Natural killer cell (primary cell): ENCODE measurements at regions not wholly inside any gene's neighbourhood (a gene's known extent, or its start where the extent isn't known, plus 50 kb on each side); places are given as distances from the start of the nearest gene placed in this dataset.
"Not testable (repeated sequence)": the region's sequence is repeated elsewhere in the genome, so short reads cannot be mapped to it uniquely, and the experiment has no call there.

Experiments
- ATAC-seq, 3 donors: fragments of 150-1000 bp in 2 of 3; fragments of 200-7000 bp in 1 of 3; cut with Tn5 transposase; 1 replicate in 1 of 3; 2 replicates in 2 of 3; pipeline ENCODE4 v1.10.0; 2021; ENCODE audit warnings: mild to moderate bottlenecking in 2 of 3, moderate library complexity in 2 of 3
- DNase-seq, 2 donors: peaks; one replicate each; pipeline versions ENCODE4 v3.0.0 to v3.0.0-alpha.2; 2013 to 2021; ENCODE audit warnings: mixed read lengths in 1 of 2
- H3K27ac ChIP-seq: one replicate; pipeline ENCODE4 v1.5.1; 2013; ENCODE audit warnings: mild to moderate bottlenecking, low read length
- H3K27me3 ChIP-seq: one replicate; pipeline ENCODE4 v1.6.1; 2013; ENCODE audit warnings: low read length; ENCODE audit not compliant: control insufficient read depth, insufficient read depth
- H3K36me3 ChIP-seq: one replicate; pipeline ENCODE4 v1.6.1; 2013; ENCODE audit warnings: low read length; ENCODE audit not compliant: control insufficient read depth, insufficient read depth
- H3K4me1 ChIP-seq: one replicate; pipeline ENCODE4 v1.6.1; 2013; ENCODE audit warnings: low read length; ENCODE audit not compliant: control insufficient read depth, insufficient read depth
- H3K4me3 ChIP-seq: one replicate; pipeline ENCODE4 v1.5.1; 2013; ENCODE audit warnings: low read length
- H3K9me3 ChIP-seq: one replicate; pipeline ENCODE4 v1.6.1; 2013; ENCODE audit warnings: low read length; ENCODE audit not compliant: control insufficient read depth, insufficient read depth
- H3K27ac Mint-ChIP-seq, 2 donors: one replicate each; pipeline ENCODE4 v1.8.0; 2022; ENCODE audit warnings: mild to moderate bottlenecking in 2 of 2, mixed read lengths in 2 of 2, moderate library complexity in 1 of 2
- H3K27me3 Mint-ChIP-seq, 2 donors: one replicate each; pipeline ENCODE4 v1.8.0; 2022; ENCODE audit warnings: low read depth in 2 of 2, mixed read lengths in 2 of 2
- H3K36me3 Mint-ChIP-seq: one replicate; pipeline ENCODE4 v1.8.0; 2022; ENCODE audit warnings: mixed read lengths
- H3K4me1 Mint-ChIP-seq, 2 donors: one replicate each; pipeline ENCODE4 v1.8.0; 2022; ENCODE audit warnings: mixed read lengths in 2 of 2
- H3K4me3 Mint-ChIP-seq: one replicate; pipeline ENCODE4 v1.8.0; 2022; ENCODE audit warnings: mild to moderate bottlenecking, moderate library complexity, mixed read lengths
- H3K9me3 Mint-ChIP-seq, 2 donors: one replicate each; pipeline ENCODE4 v1.8.0; 2022; ENCODE audit warnings: mixed read lengths in 2 of 2
- WGBS: methylation state at CpG from one replicate; pipeline ENCODE4 v1.1.7; 2013; ENCODE audit warnings: missing lambda C conversion rate; ENCODE audit not compliant: insufficient coverage; 5-methylcytosine and 5-hydroxymethylcytosine counted together
- intact Hi-C: fragments of 100-400 bp; cut with micrococcal nuclease; formaldehyde crosslinking; loops from one replicate; pipeline ENCODE4 v1.14.2; 2022
- TF ChIP-seq, protein P1 (sequence below): fragments of 200-600 bp; IDR thresholded peaks from one replicate; pipeline ENCODE4 v1.8.0; 2022; ENCODE audit warnings: antibody characterized with exemption

GRCh38 chrX:63581906-63582305 is 203.1 kb downstream of the ARHGEF9 start:
- Histone ChIP-seq H3K27ac (no peak overlapping the region), H3K36me3 (no peaks in the 10 kb centered on the region), H3K4me1 (no peaks in the 10 kb centered on the region), H3K27me3 (no peaks in the 10 kb centered on the region), H3K4me3 (no peak overlapping the region), H3K9me3 (no peaks in the 10 kb centered on the region)
- DNase-seq: no peak
- intact Hi-C loops: no loop called here
- Mint-ChIP-seq H3K27me3 (no peaks in the 10 kb centered on the region), H3K9me3 (no peaks in the 10 kb centered on the region), H3K27ac (no peak overlapping the region), H3K36me3 (no peaks in the 10 kb centered on the region), H3K4me1 (peaks cover 0 to 11% of the 10 kb centered on the region in 2 donors), H3K4me3 (no peak overlapping the region)
- 80% methylated on average over 1 of the region's 1 CpG for WGBS
- no peak for ATAC-seq
- TF ChIP-seq, protein P1, sequence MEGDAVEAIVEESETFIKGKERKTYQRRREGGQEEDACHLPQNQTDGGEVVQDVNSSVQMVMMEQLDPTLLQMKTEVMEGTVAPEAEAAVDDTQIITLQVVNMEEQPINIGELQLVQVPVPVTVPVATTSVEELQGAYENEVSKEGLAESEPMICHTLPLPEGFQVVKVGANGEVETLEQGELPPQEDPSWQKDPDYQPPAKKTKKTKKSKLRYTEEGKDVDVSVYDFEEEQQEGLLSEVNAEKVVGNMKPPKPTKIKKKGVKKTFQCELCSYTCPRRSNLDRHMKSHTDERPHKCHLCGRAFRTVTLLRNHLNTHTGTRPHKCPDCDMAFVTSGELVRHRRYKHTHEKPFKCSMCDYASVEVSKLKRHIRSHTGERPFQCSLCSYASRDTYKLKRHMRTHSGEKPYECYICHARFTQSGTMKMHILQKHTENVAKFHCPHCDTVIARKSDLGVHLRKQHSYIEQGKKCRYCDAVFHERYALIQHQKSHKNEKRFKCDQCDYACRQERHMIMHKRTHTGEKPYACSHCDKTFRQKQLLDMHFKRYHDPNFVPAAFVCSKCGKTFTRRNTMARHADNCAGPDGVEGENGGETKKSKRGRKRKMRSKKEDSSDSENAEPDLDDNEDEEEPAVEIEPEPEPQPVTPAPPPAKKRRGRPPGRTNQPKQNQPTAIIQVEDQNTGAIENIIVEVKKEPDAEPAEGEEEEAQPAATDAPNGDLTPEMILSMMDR: no peak

- no peaks in the 10 kb centered on the region for H3K9me3 ChIP-seq
- H3K4me1 ChIP-seq: no peaks in the 10 kb centered on the region
- H3K27me3 Mint-ChIP-seq: no peaks in the 10 kb centered on the region
- H3K36me3 Mint-ChIP-seq: no peaks in the 10 kb centered on the region
- 89% methylated on average over 3 of the region's 5 CpGs for WGBS
- TF ChIP-seq, protein P1: no peak
- H3K4me3 Mint-ChIP-seq: no peak overlapping the region
- ATAC-seq (no peak), DNase-seq (no peak)
- H3K27me3 ChIP-seq: no peaks in the 10 kb centered on the region
- no peak overlapping the region for H3K27ac Mint-ChIP-seq
- intact Hi-C loops: no loop called here
- no peaks in the 10 kb centered on the region for H3K36me3 ChIP-seq
- H3K4me3 ChIP-seq: no peak overlapping the region
- H3K9me3 Mint-ChIP-seq: no peaks in the 10 kb centered on the region
- H3K4me1 Mint-ChIP-seq: peaks cover 0 to 14% of the 10 kb centered on the region in 2 donors
- H3K27ac ChIP-seq: no peak overlapping the region
These were observed 203.6 kb downstream of the ARHGEF9 start for GRCh38 chrX:63581398-63581797.

DNA sequence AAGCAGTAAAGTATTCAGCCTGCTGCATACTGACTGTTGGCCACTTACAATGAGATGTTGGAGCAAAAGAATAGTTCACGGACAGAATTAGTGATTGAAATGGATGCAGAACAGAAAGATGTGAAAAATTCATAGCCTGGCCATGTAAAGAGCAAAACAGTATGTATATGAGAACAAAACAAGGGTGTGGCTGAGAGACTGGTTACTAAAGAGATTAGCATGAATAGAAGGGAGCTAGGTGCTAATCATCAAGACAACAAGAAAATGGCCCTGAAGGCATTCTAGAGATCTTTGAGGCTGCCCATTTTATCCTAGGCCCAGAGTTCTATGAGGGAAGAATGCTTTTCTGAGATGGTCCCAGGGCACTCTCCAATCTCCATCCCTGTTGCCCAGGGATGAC is 208.5 kb downstream of the ARHGEF9 start:
- no peaks in the 10 kb centered on the region for H3K9me3 ChIP-seq
- no peak overlapping the region for H3K27ac ChIP-seq
- H3K4me3 ChIP-seq: no peak overlapping the region
- intact Hi-C loops: no loop called here
- H3K36me3 ChIP-seq: no peaks in the 10 kb centered on the region
- Mint-ChIP-seq H3K27ac (no peak overlapping the region), H3K4me3 (no peak overlapping the region), H3K4me1 (peaks cover 0 to 16% of the 10 kb centered on the region in 2 donors), H3K27me3 (no peaks in the 10 kb centered on the region), H3K9me3 (no peaks in the 10 kb centered on the region), H3K36me3 (no peaks in the 10 kb centered on the region)
- no peaks in the 10 kb centered on the region for H3K4me1 ChIP-seq
- TF ChIP-seq, protein P1: no peak
- H3K27me3 ChIP-seq: no peaks in the 10 kb centered on the region
- 100% methylated on average over 1 of the region's 1 CpG for WGBS
- DNase-seq: no peak
- no peak for ATAC-seq

DNA sequence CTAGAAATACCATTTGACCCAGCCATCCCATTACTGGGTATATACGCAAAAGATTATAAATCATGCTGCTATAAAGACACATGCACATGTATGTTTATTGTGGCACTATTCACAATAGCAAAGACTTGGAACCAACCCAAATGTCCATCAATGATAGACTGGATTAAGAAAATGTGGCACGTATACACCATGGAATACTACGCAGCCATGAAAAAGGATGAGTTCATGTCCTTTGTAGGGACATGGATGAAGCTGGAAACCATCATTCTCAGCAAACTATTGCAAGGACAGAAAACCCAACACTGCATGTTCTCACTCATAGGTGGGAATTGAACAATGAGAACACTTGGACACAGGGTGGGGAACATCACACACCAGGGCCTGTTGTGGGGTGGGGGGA is 209.3 kb downstream of the ARHGEF9 start:
- H3K36me3 ChIP-seq, H3K9me3 ChIP-seq, H3K4me3 Mint-ChIP-seq, intact Hi-C loops, H3K27me3 Mint-ChIP-seq, H3K27ac ChIP-seq, DNase-seq, H3K4me1 ChIP-seq, ATAC-seq, H3K4me3 ChIP-seq, H3K9me3 Mint-ChIP-seq, H3K27ac Mint-ChIP-seq, H3K36me3 Mint-ChIP-seq, H3K27me3 ChIP-seq: not testable (repeated sequence)
- peaks cover 0 to 16% of the 10 kb centered on the region in 2 donors for H3K4me1 Mint-ChIP-seq
- WGBS: no CpG with 5 or more reads among the region's 3 CpGs
